HCT116 (cell line): ENCODE measurements at regions not wholly inside any gene's neighbourhood (a gene's known extent, or its start where the extent isn't known, plus 50 kb on each side); places are given as distances from the start of the nearest gene placed in this dataset.

Experiments
- ATF3 ChIP-seq: IDR thresholded peaks from 2 replicates; pipeline ENCODE4 v1.6.1; 2012
- EGR1 ChIP-seq: IDR thresholded peaks from 2 replicates; pipeline ENCODE4 v1.6.1; 2012; ENCODE audit warnings: low read depth
- EZH2 ChIP-seq: fragments of 200-600 bp; sonication (generic); IDR thresholded peaks from 2 replicates; pipeline ENCODE4 v1.6.1; 2017; ENCODE audit warnings: antibody characterized with exemption, mixed run types
- EZH2phosphoT487 ChIP-seq: fragments of 200-600 bp; IDR thresholded peaks from 2 replicates; pipeline ENCODE4 v1.6.1; 2018; ENCODE audit warnings: antibody characterized with exemption, borderline replicate concordance
- MAX ChIP-seq: IDR thresholded peaks from 2 replicates; pipeline ENCODE4 v1.6.1; 2012
- POLR2A ChIP-seq: IDR thresholded peaks from 2 replicates; pipeline ENCODE4 v1.7.0; 2011; ENCODE audit warnings: borderline replicate concordance; ENCODE audit not compliant: insufficient read depth, insufficient read length; ENCODE audit errors: extremely low read depth
- POLR2AphosphoS5 ChIP-seq: IDR thresholded peaks from 2 replicates; pipeline ENCODE4 v1.6.1; 2011; ENCODE audit warnings: mild to moderate bottlenecking, low read depth, low read length, moderate library complexity
- RAD21 ChIP-seq: IDR thresholded peaks from 2 replicates; pipeline ENCODE4 v1.6.1; 2012; ENCODE audit warnings: low read depth, mild to moderate bottlenecking
- REST ChIP-seq: IDR thresholded peaks from 2 replicates; pipeline ENCODE4 v1.6.1; 2012; ENCODE audit warnings: low read depth
- TCF7L2 ChIP-seq: IDR thresholded peaks from 2 replicates; pipeline ENCODE4 v1.7.0; 2011; ENCODE audit warnings: borderline replicate concordance, inconsistent platforms; ENCODE audit not compliant: insufficient read depth, insufficient read length; ENCODE audit errors: extremely low read depth
- ZFX ChIP-seq: fragments of 450-650 bp; IDR thresholded peaks from 2 replicates; pipeline ENCODE4 v1.6.1; 2017
- TF ChIP-seq, protein P1 (sequence below), 3 experiments: fragments of 200-600 bp in 1 of 3; sonication (generic) in 1 of 3; IDR thresholded peaks in 2 of 3; conservative IDR thresholded peaks in 1 of 3; 2 replicates each; pipeline ENCODE4 v1.5.1; 2012 to 2017; ENCODE audit warnings: low read depth in 2 of 3, low read length in 2 of 3, antibody characterized with exemption in 1 of 3, borderline replicate concordance in 1 of 3, control low read depth in 1 of 3, mild to moderate bottlenecking in 1 of 3, mixed read lengths in 1 of 3, mixed run types in 1 of 3, moderate library complexity in 1 of 3; ENCODE audit not compliant: insufficient read depth in 1 of 3

DNA sequence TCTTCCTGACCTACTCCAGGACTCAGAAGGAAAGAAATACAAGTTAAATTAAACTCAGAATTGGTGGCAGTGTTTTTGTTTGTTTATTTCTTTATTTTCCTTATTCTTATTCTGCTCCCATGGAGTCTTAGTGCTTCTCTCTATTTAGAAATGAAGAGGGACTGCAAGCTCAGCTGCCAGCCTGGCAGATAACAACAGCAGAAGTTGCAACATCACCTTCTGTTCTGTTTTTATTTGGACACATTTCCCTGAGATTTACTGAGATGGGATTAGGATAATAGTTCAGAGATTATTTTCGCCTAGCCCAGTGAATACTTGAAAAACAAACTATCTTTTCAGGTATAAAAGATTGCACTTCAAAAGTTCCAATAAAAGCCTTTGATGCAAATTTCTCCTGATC, 70.4 kb upstream of the DTNA start:
- TF ChIP-seq, protein P1, sequence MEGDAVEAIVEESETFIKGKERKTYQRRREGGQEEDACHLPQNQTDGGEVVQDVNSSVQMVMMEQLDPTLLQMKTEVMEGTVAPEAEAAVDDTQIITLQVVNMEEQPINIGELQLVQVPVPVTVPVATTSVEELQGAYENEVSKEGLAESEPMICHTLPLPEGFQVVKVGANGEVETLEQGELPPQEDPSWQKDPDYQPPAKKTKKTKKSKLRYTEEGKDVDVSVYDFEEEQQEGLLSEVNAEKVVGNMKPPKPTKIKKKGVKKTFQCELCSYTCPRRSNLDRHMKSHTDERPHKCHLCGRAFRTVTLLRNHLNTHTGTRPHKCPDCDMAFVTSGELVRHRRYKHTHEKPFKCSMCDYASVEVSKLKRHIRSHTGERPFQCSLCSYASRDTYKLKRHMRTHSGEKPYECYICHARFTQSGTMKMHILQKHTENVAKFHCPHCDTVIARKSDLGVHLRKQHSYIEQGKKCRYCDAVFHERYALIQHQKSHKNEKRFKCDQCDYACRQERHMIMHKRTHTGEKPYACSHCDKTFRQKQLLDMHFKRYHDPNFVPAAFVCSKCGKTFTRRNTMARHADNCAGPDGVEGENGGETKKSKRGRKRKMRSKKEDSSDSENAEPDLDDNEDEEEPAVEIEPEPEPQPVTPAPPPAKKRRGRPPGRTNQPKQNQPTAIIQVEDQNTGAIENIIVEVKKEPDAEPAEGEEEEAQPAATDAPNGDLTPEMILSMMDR (IDR thresholded peaks at IDR 0.05 in 2 of 3, conservative IDR thresholded peaks at IDR 0.05 in 1 of 3; ENCODE audit: borderline replicate concordance in 1 of 3, insufficient read depth in 1 of 3, low read depth in 2 of 3, low read length in 2 of 3), result no peak
- no peak for TF ChIP-seq ATF3
- TF ChIP-seq EZH2phosphoT487, result no peak
- no peak for TF ChIP-seq EZH2
- TF ChIP-seq TCF7L2, result no peak
- no peak for TF ChIP-seq POLR2AphosphoS5
- TF ChIP-seq MAX, result no peak
- TF ChIP-seq EGR1, result no peak
- TF ChIP-seq POLR2A, result no peak
- TF ChIP-seq ZFX, result no peak
- no peak for TF ChIP-seq RAD21
- no peak for TF ChIP-seq REST
